ENCODE measurements at regions not wholly inside any gene's neighbourhood (a gene's known extent, or its start where the extent isn't known, plus 50 kb on each side); places are given as distances from the start of the nearest gene placed in this dataset.

- TF ChIP-seq, protein P1, sequence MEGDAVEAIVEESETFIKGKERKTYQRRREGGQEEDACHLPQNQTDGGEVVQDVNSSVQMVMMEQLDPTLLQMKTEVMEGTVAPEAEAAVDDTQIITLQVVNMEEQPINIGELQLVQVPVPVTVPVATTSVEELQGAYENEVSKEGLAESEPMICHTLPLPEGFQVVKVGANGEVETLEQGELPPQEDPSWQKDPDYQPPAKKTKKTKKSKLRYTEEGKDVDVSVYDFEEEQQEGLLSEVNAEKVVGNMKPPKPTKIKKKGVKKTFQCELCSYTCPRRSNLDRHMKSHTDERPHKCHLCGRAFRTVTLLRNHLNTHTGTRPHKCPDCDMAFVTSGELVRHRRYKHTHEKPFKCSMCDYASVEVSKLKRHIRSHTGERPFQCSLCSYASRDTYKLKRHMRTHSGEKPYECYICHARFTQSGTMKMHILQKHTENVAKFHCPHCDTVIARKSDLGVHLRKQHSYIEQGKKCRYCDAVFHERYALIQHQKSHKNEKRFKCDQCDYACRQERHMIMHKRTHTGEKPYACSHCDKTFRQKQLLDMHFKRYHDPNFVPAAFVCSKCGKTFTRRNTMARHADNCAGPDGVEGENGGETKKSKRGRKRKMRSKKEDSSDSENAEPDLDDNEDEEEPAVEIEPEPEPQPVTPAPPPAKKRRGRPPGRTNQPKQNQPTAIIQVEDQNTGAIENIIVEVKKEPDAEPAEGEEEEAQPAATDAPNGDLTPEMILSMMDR (IDR thresholded peaks at IDR 0.05): no peak
- TF ChIP-seq POLR2A (IDR thresholded peaks at IDR 0.05) (no peak), POLR2AphosphoS5 (IDR thresholded peaks at IDR 0.05) (no peak)
Observed at GRCh38 chr16:79986352-79986751, 385.8 kb upstream of the MAF start.
